Testis (tissue), 2 donors: ENCODE measurements at regions not wholly inside any gene's neighbourhood (a gene's known extent, or its start where the extent isn't known, plus 50 kb on each side); places are given as distances from the start of the nearest gene placed in this dataset.

ENCODE experiments used
- POLR2A ChIP-seq: fragments of 450-650 bp; IDR thresholded peaks from one replicate; pipeline ENCODE4 v1.6.1; 2017; ENCODE audit warnings: antibody characterized with exemption, mild to moderate bottlenecking, moderate library complexity
- TF ChIP-seq, protein P1 (sequence below), 3 experiments: fragments of 450-650 bp in 2 of 3; fragments of 200-600 bp in 1 of 3; sonication (generic) in 1 of 3; IDR thresholded peaks; one replicate each; pipeline ENCODE4 v1.5.1; 2016 to 2019; ENCODE audit warnings: antibody characterized with exemption in 3 of 3, mild to moderate bottlenecking in 2 of 3, moderate library complexity in 1 of 3

DNA sequence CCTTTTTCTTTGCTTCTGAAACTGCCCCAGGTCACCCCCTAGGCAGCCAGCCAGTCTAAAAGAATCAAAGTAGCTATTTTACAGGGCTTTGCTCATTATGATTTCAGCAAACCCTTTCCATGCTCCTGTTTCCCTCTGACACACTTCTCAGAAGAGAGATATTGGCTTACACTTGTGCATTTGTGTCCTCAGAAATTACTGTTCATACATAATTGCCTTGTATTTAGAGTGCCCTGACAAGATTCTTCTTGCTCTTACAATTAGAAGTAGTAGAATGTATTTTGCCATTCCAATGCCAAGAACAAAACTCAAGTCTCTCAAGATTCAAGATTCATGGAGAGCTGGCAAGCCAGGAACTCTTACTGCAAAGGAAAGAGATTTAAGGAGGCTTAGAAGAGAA, 531.0 kb upstream of the ZFP42 start:
- TF ChIP-seq, protein P1, sequence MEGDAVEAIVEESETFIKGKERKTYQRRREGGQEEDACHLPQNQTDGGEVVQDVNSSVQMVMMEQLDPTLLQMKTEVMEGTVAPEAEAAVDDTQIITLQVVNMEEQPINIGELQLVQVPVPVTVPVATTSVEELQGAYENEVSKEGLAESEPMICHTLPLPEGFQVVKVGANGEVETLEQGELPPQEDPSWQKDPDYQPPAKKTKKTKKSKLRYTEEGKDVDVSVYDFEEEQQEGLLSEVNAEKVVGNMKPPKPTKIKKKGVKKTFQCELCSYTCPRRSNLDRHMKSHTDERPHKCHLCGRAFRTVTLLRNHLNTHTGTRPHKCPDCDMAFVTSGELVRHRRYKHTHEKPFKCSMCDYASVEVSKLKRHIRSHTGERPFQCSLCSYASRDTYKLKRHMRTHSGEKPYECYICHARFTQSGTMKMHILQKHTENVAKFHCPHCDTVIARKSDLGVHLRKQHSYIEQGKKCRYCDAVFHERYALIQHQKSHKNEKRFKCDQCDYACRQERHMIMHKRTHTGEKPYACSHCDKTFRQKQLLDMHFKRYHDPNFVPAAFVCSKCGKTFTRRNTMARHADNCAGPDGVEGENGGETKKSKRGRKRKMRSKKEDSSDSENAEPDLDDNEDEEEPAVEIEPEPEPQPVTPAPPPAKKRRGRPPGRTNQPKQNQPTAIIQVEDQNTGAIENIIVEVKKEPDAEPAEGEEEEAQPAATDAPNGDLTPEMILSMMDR (IDR thresholded peaks at IDR 0.05): no peak
- TF ChIP-seq POLR2A: no peak
